Mammary epithelial cell (primary cell): ENCODE measurements at regions not wholly inside any gene's neighbourhood (a gene's known extent, or its start where the extent isn't known, plus 50 kb on each side); places are given as distances from the start of the nearest gene placed in this dataset.

ENCODE experiments used
- CTCF ChIP-seq, 2 donors: IDR thresholded peaks in 1 of 2; conservative IDR thresholded peaks in 1 of 2; 2 replicates each; pipeline ENCODE4 v1.5.1; 2011 to 2012; ENCODE audit warnings: inconsistent platforms in 2 of 2, low read length in 2 of 2, mild to moderate bottlenecking in 2 of 2, control low read depth in 1 of 2, low read depth in 1 of 2; ENCODE audit not compliant: insufficient read depth in 1 of 2; ENCODE audit errors: extremely low read depth in 1 of 2
- EZH2 ChIP-seq: IDR thresholded peaks from 2 replicates; pipeline ENCODE4 v1.6.1; 2012; ENCODE audit warnings: low read length, inconsistent platforms, borderline replicate concordance

DNA sequence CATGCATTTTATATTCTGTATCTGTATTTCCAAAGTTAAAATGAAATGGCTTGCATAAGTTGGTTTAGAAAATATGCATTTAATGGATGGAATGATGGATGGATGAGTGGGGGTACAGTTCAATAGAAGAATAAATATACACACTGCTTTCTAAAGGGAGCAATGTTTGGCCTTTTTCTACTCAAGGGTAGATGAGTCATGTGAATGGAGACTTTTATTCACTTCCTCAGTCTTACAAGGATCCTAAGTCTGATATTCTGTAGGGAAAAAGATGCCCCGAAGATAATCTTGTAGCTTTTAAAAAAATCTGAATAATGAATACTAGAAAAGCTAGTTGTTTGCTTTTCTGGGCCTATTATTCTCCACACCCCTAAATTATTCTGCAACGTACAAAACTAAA, 2112.1 kb downstream of the MAT2B start:
- TF ChIP-seq CTCF (conservative IDR thresholded peaks at IDR 0.05 in 1 of 2, IDR thresholded peaks at IDR 0.05 in 1 of 2; ENCODE audit: extremely low read depth in 1 of 2, insufficient read depth in 1 of 2, low read depth in 1 of 2, low read length in 2 of 2): no peak
- no peak for TF ChIP-seq EZH2
